Caco-2 (cell line): ENCODE measurements at regions not wholly inside any gene's neighbourhood (a gene's known extent, or its start where the extent isn't known, plus 50 kb on each side); places are given as distances from the start of the nearest gene placed in this dataset.

Experiments used
- BruUV-seq: library from RNA; stranded (reverse); fragments of 400-500 nt; replicated peaks from 2 replicates; lab custom pipeline; 2021; lab: Mats Ljungman, UMichigan
- CTCF ChIA-PET: fragments of 300-600 bp; sonication (Branson Sonifier 250); formaldehyde crosslinking; loops from one replicate; lab custom pipeline; 2022; ENCODE audit warnings: antibody characterized with exemption; lab: Charles Lee
- POLR2A ChIA-PET: fragments of 300-600 bp; sonication (Branson Sonifier 250); formaldehyde crosslinking; loops from one replicate; lab custom pipeline; 2022; ENCODE audit warnings: antibody characterized with exemption; lab: Charles Lee
- DNase-seq, 2 experiments: peaks; one replicate each; pipeline versions ENCODE4 v3.0.0 to v3.0.0-alpha.2; 2020 to 2022
- H3K27me3 ChIP-seq: replicated peaks from 2 replicates; pipeline ENCODE4 v1.6.0; 2011; ENCODE audit warnings: low read length; ENCODE audit not compliant: control insufficient read depth, insufficient read depth
- H3K36me3 ChIP-seq: 2 replicates; pipeline ENCODE4 v1.5.1; 2011; ENCODE audit warnings: low read length; ENCODE audit not compliant: control insufficient read depth, insufficient read depth
- H3K4me1 ChIP-seq: fragments of 250-450 bp; sonication (Bioruptor Pico); 2 replicates; pipeline ENCODE4 v1.5.1; 2020; ENCODE audit warnings: mild to moderate bottlenecking
- H3K4me3 ChIP-seq: 2 replicates; pipeline ENCODE4 v1.5.1; 2011; ENCODE audit warnings: low read depth, mild to moderate bottlenecking, control low read depth, low read length
- H3K9me3 ChIP-seq: fragments of 250-450 bp; sonication (Bioruptor Pico); 2 replicates; pipeline ENCODE4 v1.5.1; 2020; ENCODE audit warnings: mild to moderate bottlenecking, moderate library complexity
- H3K27ac Mint-ChIP-seq: one replicate; pipeline ENCODE4 v1.8.0; 2022; ENCODE audit warnings: mixed read lengths; ENCODE audit not compliant: unreplicated experiment
- H3K27me3 Mint-ChIP-seq: one replicate; pipeline ENCODE4 v1.8.0; 2022; ENCODE audit warnings: mixed read lengths; ENCODE audit not compliant: insufficient read depth, unreplicated experiment
- H3K36me3 Mint-ChIP-seq: one replicate; pipeline ENCODE4 v1.8.0; 2022; ENCODE audit warnings: mild to moderate bottlenecking, mixed read lengths; ENCODE audit not compliant: insufficient read depth, unreplicated experiment
- H3K4me1 Mint-ChIP-seq: one replicate; pipeline ENCODE4 v1.8.0; 2022; ENCODE audit warnings: low read depth, mixed read lengths; ENCODE audit not compliant: unreplicated experiment
- H3K4me3 Mint-ChIP-seq: one replicate; pipeline ENCODE4 v1.8.0; 2022; ENCODE audit warnings: mild to moderate bottlenecking, moderate library complexity, mixed read lengths; ENCODE audit not compliant: unreplicated experiment
- H3K9me3 Mint-ChIP-seq: one replicate; pipeline ENCODE4 v1.8.0; 2022; ENCODE audit warnings: mixed read lengths; ENCODE audit not compliant: unreplicated experiment
- CTCF ChIP-seq, 2 experiments: fragments of 200-600 bp in 1 of 2; IDR thresholded peaks; 1 replicate in 1 of 2; 2 replicates in 1 of 2; pipeline versions ENCODE4 v1.5.1 to v1.8.0; 2011 to 2022; ENCODE audit warnings: antibody characterized with exemption in 1 of 2, control low read depth in 1 of 2, inconsistent platforms in 1 of 2, low read depth in 1 of 2, low read length in 1 of 2, mild to moderate bottlenecking in 1 of 2, moderate library complexity in 1 of 2; ENCODE audit not compliant: insufficient read depth in 1 of 2, severe bottlenecking in 1 of 2, unreplicated experiment in 1 of 2
- intact Hi-C: fragments of 100-400 bp; cut with micrococcal nuclease; formaldehyde crosslinking; loops from one replicate; pipeline ENCODE4 v1.10.0; 2022; ENCODE audit not compliant: unreplicated experiment

GRCh38 chr11:11036848-11037732 lies 179.2 kb upstream of the ZBED5 start:
- intact Hi-C loops = loop anchor here (1.0 to 2.0 kb wide), 4 partner anchors 120 to 750 kb away; no protein-coding TSS in a partner anchor
- peak; percentile 68 to 93 for TF ChIP-seq CTCF (IDR thresholded peaks at IDR 0.05; ENCODE audit: insufficient read depth in 1 of 2, low read depth in 1 of 2, low read length in 1 of 2, severe bottlenecking in 1 of 2, unreplicated experiment in 1 of 2)
- H3K9me3 Mint-ChIP-seq = no peaks in the 10 kb centered on the region
- peak in 1 of 2 experiments; percentile 61 for DNase-seq
- CTCF ChIA-PET = interaction anchor here (0.8 to 2.4 kb wide), 3 partner anchors 9 to 751 kb away, joined by 3 to 8 read pairs (median 3); no protein-coding TSS in a partner anchor
- BruUV-seq = no TSS peak
- Histone ChIP-seq H3K4me3 (no peak overlapping the region), H3K27me3 (no peaks in the 10 kb centered on the region), H3K36me3 (no peaks in the 10 kb centered on the region), H3K4me1 (no peaks in the 10 kb centered on the region), H3K9me3 (no peaks in the 10 kb centered on the region)
- no peak overlapping the region for H3K27ac Mint-ChIP-seq
- POLR2A ChIA-PET = no interaction called here
- H3K27me3 Mint-ChIP-seq = peaks cover 10% of the 10 kb centered on the region
- H3K4me3 Mint-ChIP-seq = no peak overlapping the region
- peaks cover 16% of the 10 kb centered on the region for H3K4me1 Mint-ChIP-seq
- no peaks in the 10 kb centered on the region for H3K36me3 Mint-ChIP-seq

GRCh38 chr11:11036185-11036847 lies 178.5 kb upstream of the ZBED5 start:
- H3K9me3 Mint-ChIP-seq = no peaks in the 10 kb centered on the region
- ChIA-PET POLR2A (no interaction called here), CTCF (interaction anchor here (1.1 to 1.6 kb wide), 2 partner anchors 8 to 103 kb away, joined by 3 to 4 read pairs; no protein-coding TSS in a partner anchor)
- Histone ChIP-seq H3K9me3 (no peaks in the 10 kb centered on the region), H3K4me3 (no peak overlapping the region), H3K36me3 (no peaks in the 10 kb centered on the region), H3K27me3 (no peaks in the 10 kb centered on the region), H3K4me1 (no peaks in the 10 kb centered on the region)
- H3K4me1 Mint-ChIP-seq = peaks cover 16% of the 10 kb centered on the region
- intact Hi-C loops = loop anchor here (2.0 kb wide), 2 partner anchors 170 to 750 kb away; no protein-coding TSS in a partner anchor
- peaks cover 10% of the 10 kb centered on the region for H3K27me3 Mint-ChIP-seq
- H3K4me3 Mint-ChIP-seq = no peak overlapping the region
- TF ChIP-seq CTCF (IDR thresholded peaks at IDR 0.05; ENCODE audit: insufficient read depth in 1 of 2, low read depth in 1 of 2, low read length in 1 of 2, severe bottlenecking in 1 of 2, unreplicated experiment in 1 of 2) = no peak
- H3K36me3 Mint-ChIP-seq = no peaks in the 10 kb centered on the region
- no peak for DNase-seq
- no TSS peak for BruUV-seq
- H3K27ac Mint-ChIP-seq = no peak overlapping the region

- H3K36me3 ChIP-seq = no peaks in the 10 kb centered on the region
- no peak overlapping the region for H3K4me3 ChIP-seq
- ChIA-PET POLR2A (no interaction called here), CTCF (interaction anchor here (1.6 kb wide), 1 partner anchor 102 kb away, joined by 4 read pairs; no protein-coding TSS in a partner anchor)
- no peak for DNase-seq
- no peak overlapping the region for H3K27ac Mint-ChIP-seq
- H3K9me3 Mint-ChIP-seq = no peaks in the 10 kb centered on the region
- peaks cover 9% of the 10 kb centered on the region for H3K27me3 Mint-ChIP-seq
- H3K4me3 Mint-ChIP-seq = no peak overlapping the region
- no peaks in the 10 kb centered on the region for H3K9me3 ChIP-seq
- no peaks in the 10 kb centered on the region for H3K4me1 ChIP-seq
- peaks cover 16% of the 10 kb centered on the region for H3K4me1 Mint-ChIP-seq
- BruUV-seq = no TSS peak
- intact Hi-C loops = no loop called here
- no peak for TF ChIP-seq CTCF (IDR thresholded peaks at IDR 0.05; ENCODE audit: insufficient read depth in 1 of 2, low read depth in 1 of 2, low read length in 1 of 2, severe bottlenecking in 1 of 2, unreplicated experiment in 1 of 2)
- no peaks in the 10 kb centered on the region for H3K36me3 Mint-ChIP-seq
- H3K27me3 ChIP-seq = no peaks in the 10 kb centered on the region
These were observed 177.5 kb upstream of the ZBED5 start for GRCh38 chr11:11035331-11035730.
